KOPT-K1 (cell line): ENCODE measurements at regions not wholly inside any gene's neighbourhood (a gene's known extent, or its start where the extent isn't known, plus 50 kb on each side); places are given as distances from the start of the nearest gene placed in this dataset.

Source experiments
- H3K27ac ChIP-seq: fragments of 200-600 bp; sonication (generic); 2 replicates; pipeline ENCODE4 v1.5.1; 2016; ENCODE audit warnings: antibody characterized with exemption, mild to moderate bottlenecking, low read depth, low read length; ENCODE audit not compliant: poor library complexity, severe bottlenecking
- H3K36me3 ChIP-seq: fragments of 200-600 bp; sonication (generic); 2 replicates; pipeline ENCODE4 v1.5.1; 2017; ENCODE audit warnings: antibody characterized with exemption, mild to moderate bottlenecking, low read length, moderate library complexity; ENCODE audit not compliant: insufficient read depth
- H3K9me3 ChIP-seq: fragments of 200-600 bp; sonication (generic); 2 replicates; pipeline ENCODE4 v1.5.1; 2017; ENCODE audit warnings: antibody characterized with exemption, low read length, mild to moderate bottlenecking; ENCODE audit not compliant: insufficient read depth, poor library complexity, severe bottlenecking

- no peak overlapping the region for H3K27ac ChIP-seq
Observed at GRCh38 chrX:9342561-9343051, 122.3 kb upstream of the TBL1X start.

GRCh38 chrX:9343971-9344370 lies 120.9 kb upstream of the TBL1X start:
- H3K9me3 ChIP-seq: no peaks in the 10 kb centered on the region
- no peak overlapping the region for H3K27ac ChIP-seq
- no peaks in the 10 kb centered on the region for H3K36me3 ChIP-seq

More at GRCh38 chrX:9342561-9343051, 122.3 kb upstream of the TBL1X start:
- H3K9me3 ChIP-seq: no peaks in the 10 kb centered on the region
- H3K36me3 ChIP-seq: no peaks in the 10 kb centered on the region

GRCh38 chrX:9345957-9346356 lies 118.9 kb upstream of the TBL1X start:
- no peaks in the 10 kb centered on the region for H3K9me3 ChIP-seq
- no peak overlapping the region for H3K27ac ChIP-seq
- H3K36me3 ChIP-seq: no peaks in the 10 kb centered on the region

- no peaks in the 10 kb centered on the region for H3K36me3 ChIP-seq
- H3K9me3 ChIP-seq: no peaks in the 10 kb centered on the region
- H3K27ac ChIP-seq: no peak overlapping the region
Observed at GRCh38 chrX:9349572-9350494, 115.0 kb upstream of the TBL1X start.

- H3K36me3 ChIP-seq: no peaks in the 10 kb centered on the region
- H3K27ac ChIP-seq: peak overlapping the region; percentile 85
- no peaks in the 10 kb centered on the region for H3K9me3 ChIP-seq
Observed at GRCh38 chrX:9351126-9351525, 113.7 kb upstream of the TBL1X start.

- Histone ChIP-seq H3K9me3 (no peaks in the 10 kb centered on the region), H3K27ac (peak overlapping the region; percentile 85), H3K36me3 (no peaks in the 10 kb centered on the region)
Observed at GRCh38 chrX:9352243-9352642, 112.6 kb upstream of the TBL1X start.

GRCh38 chrX:9352694-9353411 lies 112.0 kb upstream of the TBL1X start:
- no peaks in the 10 kb centered on the region for H3K36me3 ChIP-seq
- no peaks in the 10 kb centered on the region for H3K9me3 ChIP-seq
- H3K27ac ChIP-seq: peak overlapping the region; percentile 85

- H3K36me3 ChIP-seq: no peaks in the 10 kb centered on the region
- no peak overlapping the region for H3K27ac ChIP-seq
- H3K9me3 ChIP-seq: no peaks in the 10 kb centered on the region
Observed at GRCh38 chrX:9354918-9355317, 109.9 kb upstream of the TBL1X start.

- Histone ChIP-seq H3K27ac (peak overlapping the region; percentile 47), H3K36me3 (no peaks in the 10 kb centered on the region), H3K9me3 (no peaks in the 10 kb centered on the region)
Observed at GRCh38 chrX:9355739-9356138, 109.1 kb upstream of the TBL1X start.

GRCh38 chrX:9356846-9357245 lies 108.0 kb upstream of the TBL1X start:
- Histone ChIP-seq H3K9me3 (no peaks in the 10 kb centered on the region), H3K27ac (no peak overlapping the region), H3K36me3 (no peaks in the 10 kb centered on the region)

- Histone ChIP-seq H3K27ac (no peak overlapping the region), H3K36me3 (no peaks in the 10 kb centered on the region), H3K9me3 (no peaks in the 10 kb centered on the region)
Observed at GRCh38 chrX:9357518-9358114, 107.2 kb upstream of the TBL1X start.

- H3K9me3 ChIP-seq: no peaks in the 10 kb centered on the region
- H3K27ac ChIP-seq: no peak overlapping the region
- H3K36me3 ChIP-seq: no peaks in the 10 kb centered on the region
Observed at GRCh38 chrX:9362363-9362928, 102.4 kb upstream of the TBL1X start.

GRCh38 chrX:9367421-9367820 lies 97.4 kb upstream of the TBL1X start:
- Histone ChIP-seq H3K9me3 (no peaks in the 10 kb centered on the region), H3K36me3 (no peaks in the 10 kb centered on the region)

GRCh38 chrX:9368262-9368661 lies 96.6 kb upstream of the TBL1X start:
- Histone ChIP-seq H3K27ac (no peak overlapping the region), H3K9me3 (no peaks in the 10 kb centered on the region), H3K36me3 (no peaks in the 10 kb centered on the region)

More at GRCh38 chrX:9367421-9367820, 97.4 kb upstream of the TBL1X start:
- H3K27ac ChIP-seq: no peak overlapping the region

GRCh38 chrX:9369802-9370291 lies 95.0 kb upstream of the TBL1X start:
- Histone ChIP-seq H3K36me3 (no peaks in the 10 kb centered on the region), H3K9me3 (no peaks in the 10 kb centered on the region), H3K27ac (peak overlapping the region; percentile 34)
